SIG-M5 treated with dmso at 0.1 percent for 504 hours (cell line): ENCODE measurements at regions not wholly inside any gene's neighbourhood (a gene's known extent, or its start where the extent isn't known, plus 50 kb on each side); places are given as distances from the start of the nearest gene placed in this dataset.

Experiments
- DNase-seq: peaks from one replicate; lab custom pipeline; 2025; ENCODE audit not compliant: unreplicated experiment; lab: John Stamatoyannopoulos, UW

GRCh38 chr13:99911965-99912566, 59.5 kb downstream of the ZIC5 start:
- no peak for DNase-seq

- DNase-seq: no peak
Observed at GRCh38 chr13:99911069-99911964, 60.2 kb downstream of the ZIC5 start.

- DNase-seq: no peak
Observed at GRCh38 chr13:99909836-99910619, 61.5 kb downstream of the ZIC5 start.

GRCh38 chr13:99909097-99909835, 62.3 kb downstream of the ZIC5 start:
- no peak for DNase-seq

- peak; percentile 38 for DNase-seq
Observed at GRCh38 chr13:99908140-99908803, 63.3 kb downstream of the ZIC5 start.

GRCh38 chr13:99907627-99908026, 63.9 kb downstream of the ZIC5 start:
- no peak for DNase-seq

GRCh38 chr13:99907038-99907437, 64.5 kb downstream of the ZIC5 start:
- no peak for DNase-seq

GRCh38 chr13:99905814-99906213, 65.8 kb downstream of the ZIC5 start:
- DNase-seq: no peak

- peak; percentile 50 for DNase-seq
Observed at GRCh38 chr13:99905224-99905623, 66.3 kb downstream of the ZIC5 start.

GRCh38 chr13:99903140-99903539, 68.4 kb downstream of the ZIC5 start:
- DNase-seq: no peak

GRCh38 chr13:99902657-99903056, 68.9 kb downstream of the ZIC5 start:
- DNase-seq: no peak

- no peak for DNase-seq
Observed at GRCh38 chr13:99900960-99901359, 70.6 kb downstream of the ZIC5 start.

- DNase-seq: no peak
Observed at GRCh38 chr13:99898421-99898820, 73.1 kb downstream of the ZIC5 start.

GRCh38 chr13:99897076-99897440, 74.5 kb downstream of the ZIC5 start:
- no peak for DNase-seq

GRCh38 chr13:99896369-99897075, 75.0 kb downstream of the ZIC5 start:
- DNase-seq: no peak

GRCh38 chr13:99895444-99896368, 75.9 kb downstream of the ZIC5 start:
- no peak for DNase-seq

- no peak for DNase-seq
Observed at GRCh38 chr13:99894840-99895443, 76.6 kb downstream of the ZIC5 start.

- DNase-seq: no peak
Observed at GRCh38 chr13:99894105-99894839, 77.3 kb downstream of the ZIC5 start.
